HL-60 (cell line): ENCODE measurements at regions not wholly inside any gene's neighbourhood (a gene's known extent, or its start where the extent isn't known, plus 50 kb on each side); places are given as distances from the start of the nearest gene placed in this dataset.

ENCODE experiments used
- DNase-seq, 2 experiments: peaks; one replicate each; pipeline ENCODE4 v3.0.0-alpha.2; 2010 to 2020; ENCODE audit warnings: low read depth in 1 of 2, low spot score in 1 of 2
- H3K27ac ChIP-seq: fragments of 250-450 bp; sonication (Bioruptor Pico); replicated peaks from 2 replicates; pipeline ENCODE4 v1.5.1; 2020; ENCODE audit warnings: mild to moderate bottlenecking, moderate library complexity
- H3K27me3 ChIP-seq: fragments of 250-450 bp; sonication (Bioruptor Pico); 2 replicates; pipeline ENCODE4 v1.5.1; 2021; ENCODE audit warnings: mild to moderate bottlenecking, moderate library complexity; ENCODE audit not compliant: insufficient read depth, poor library complexity, severe bottlenecking
- H3K4me3 ChIP-seq: replicated peaks from 2 replicates; pipeline ENCODE4 v1.5.1; 2011; ENCODE audit warnings: mild to moderate bottlenecking, control low read depth, low read length; ENCODE audit not compliant: insufficient read depth
- CTCF ChIP-seq: IDR thresholded peaks from one replicate; pipeline ENCODE4 v1.5.1; 2011; ENCODE audit warnings: low read length, control low read depth, inconsistent platforms; ENCODE audit not compliant: insufficient read depth
- GABPA ChIP-seq: IDR thresholded peaks from 2 replicates; pipeline ENCODE4 v1.6.1; 2012; ENCODE audit warnings: low read depth
- POLR2AphosphoS5 ChIP-seq: IDR thresholded peaks from 2 replicates; pipeline ENCODE4 v1.6.1; 2012; ENCODE audit warnings: low read depth
- SPI1 ChIP-seq: IDR thresholded peaks from 2 replicates; pipeline ENCODE4 v1.6.1; 2012; ENCODE audit warnings: low read depth, mild to moderate bottlenecking, borderline replicate concordance
- TF ChIP-seq, protein P1 (sequence below): IDR thresholded peaks from 2 replicates; pipeline ENCODE4 v1.6.1; 2012; ENCODE audit warnings: low read depth; ENCODE audit not compliant: insufficient replicate concordance

- Histone ChIP-seq H3K4me3 (no peak overlapping the region), H3K27me3 (no peaks in the 10 kb centered on the region), H3K27ac (no peak overlapping the region)
- no peak for TF ChIP-seq SPI1
- TF ChIP-seq, protein P1, sequence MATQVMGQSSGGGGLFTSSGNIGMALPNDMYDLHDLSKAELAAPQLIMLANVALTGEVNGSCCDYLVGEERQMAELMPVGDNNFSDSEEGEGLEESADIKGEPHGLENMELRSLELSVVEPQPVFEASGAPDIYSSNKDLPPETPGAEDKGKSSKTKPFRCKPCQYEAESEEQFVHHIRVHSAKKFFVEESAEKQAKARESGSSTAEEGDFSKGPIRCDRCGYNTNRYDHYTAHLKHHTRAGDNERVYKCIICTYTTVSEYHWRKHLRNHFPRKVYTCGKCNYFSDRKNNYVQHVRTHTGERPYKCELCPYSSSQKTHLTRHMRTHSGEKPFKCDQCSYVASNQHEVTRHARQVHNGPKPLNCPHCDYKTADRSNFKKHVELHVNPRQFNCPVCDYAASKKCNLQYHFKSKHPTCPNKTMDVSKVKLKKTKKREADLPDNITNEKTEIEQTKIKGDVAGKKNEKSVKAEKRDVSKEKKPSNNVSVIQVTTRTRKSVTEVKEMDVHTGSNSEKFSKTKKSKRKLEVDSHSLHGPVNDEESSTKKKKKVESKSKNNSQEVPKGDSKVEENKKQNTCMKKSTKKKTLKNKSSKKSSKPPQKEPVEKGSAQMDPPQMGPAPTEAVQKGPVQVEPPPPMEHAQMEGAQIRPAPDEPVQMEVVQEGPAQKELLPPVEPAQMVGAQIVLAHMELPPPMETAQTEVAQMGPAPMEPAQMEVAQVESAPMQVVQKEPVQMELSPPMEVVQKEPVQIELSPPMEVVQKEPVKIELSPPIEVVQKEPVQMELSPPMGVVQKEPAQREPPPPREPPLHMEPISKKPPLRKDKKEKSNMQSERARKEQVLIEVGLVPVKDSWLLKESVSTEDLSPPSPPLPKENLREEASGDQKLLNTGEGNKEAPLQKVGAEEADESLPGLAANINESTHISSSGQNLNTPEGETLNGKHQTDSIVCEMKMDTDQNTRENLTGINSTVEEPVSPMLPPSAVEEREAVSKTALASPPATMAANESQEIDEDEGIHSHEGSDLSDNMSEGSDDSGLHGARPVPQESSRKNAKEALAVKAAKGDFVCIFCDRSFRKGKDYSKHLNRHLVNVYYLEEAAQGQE = no peak
- TF ChIP-seq POLR2AphosphoS5 = no peak
- TF ChIP-seq GABPA = no peak
- no peak for TF ChIP-seq CTCF
- DNase-seq = no peak
Measured at GRCh38 chr9:28025186-28025585, 451.9 kb upstream of the C9orf72 start.

DNA sequence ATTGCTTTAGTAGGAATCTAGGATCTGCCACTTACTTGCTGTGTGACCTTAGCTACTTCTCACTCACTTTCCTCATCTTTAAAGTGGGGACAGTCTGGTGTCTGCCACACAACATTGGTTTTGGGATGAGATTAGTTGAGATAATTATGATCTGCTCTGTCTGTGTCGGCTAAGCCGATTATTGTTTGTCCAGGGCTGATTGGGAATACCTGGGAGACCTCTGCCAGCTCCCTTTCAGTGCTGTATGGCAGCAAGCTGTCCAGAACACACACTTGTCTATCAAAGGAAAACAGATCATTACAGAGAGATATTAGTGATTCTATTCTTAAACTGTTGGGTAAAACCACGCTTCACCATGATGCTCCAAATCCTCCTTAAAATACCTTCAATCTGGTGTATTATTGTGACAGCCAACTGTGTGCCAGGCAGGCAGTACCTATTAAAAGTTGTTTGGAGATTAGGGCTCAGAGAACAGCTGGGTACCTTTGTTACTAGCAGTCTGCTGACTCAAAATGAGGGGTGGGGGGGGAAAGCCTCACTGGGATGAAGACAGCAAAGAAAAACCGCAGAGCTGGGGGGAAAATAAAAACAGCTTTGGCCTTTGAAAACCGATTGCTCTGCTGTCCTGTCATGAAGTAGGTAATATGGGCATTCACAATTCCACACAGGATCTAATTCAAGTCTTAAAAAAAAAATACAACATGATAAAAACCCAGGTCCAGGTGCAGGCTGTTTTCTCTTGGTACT lies 458.4 kb upstream of the C9orf72 start:
- H3K27me3 ChIP-seq = no peaks in the 10 kb centered on the region
- H3K27ac ChIP-seq = no peak overlapping the region
- no peak for DNase-seq
- H3K4me3 ChIP-seq = no peak overlapping the region
- TF ChIP-seq POLR2AphosphoS5 (no peak), GABPA (no peak), SPI1 (no peak), CTCF (no peak)
- TF ChIP-seq, protein P1 = no peak

DNA sequence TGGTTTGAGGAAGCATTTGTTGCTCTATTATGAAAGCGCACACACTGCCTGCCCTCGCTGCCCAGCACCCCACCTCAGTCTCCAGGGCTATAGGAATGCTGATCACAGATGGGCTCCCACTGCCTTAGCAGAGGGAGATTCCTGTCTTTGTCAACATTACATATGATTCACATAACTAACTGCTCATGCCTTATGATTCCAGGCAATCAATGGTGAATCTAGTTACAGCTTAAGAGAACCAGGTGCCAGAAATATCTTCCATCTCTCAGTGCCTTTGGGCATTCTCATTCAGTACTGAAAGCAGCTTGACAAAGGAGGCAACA lies 458.9 kb upstream of the C9orf72 start:
- Histone ChIP-seq H3K4me3 (no peak overlapping the region), H3K27ac (no peak overlapping the region), H3K27me3 (no peaks in the 10 kb centered on the region)
- TF ChIP-seq, protein P1 = no peak
- TF ChIP-seq SPI1 = no peak
- TF ChIP-seq CTCF = no peak
- no peak for TF ChIP-seq POLR2AphosphoS5
- no peak for TF ChIP-seq GABPA
- DNase-seq = no peak
